ENCODE measurements at regions not wholly inside any gene's neighbourhood (a gene's known extent, or its start where the extent isn't known, plus 50 kb on each side); places are given as distances from the start of the nearest gene placed in this dataset.

- Mint-ChIP-seq H3K27ac (ENCODE audit: unreplicated experiment) (no peak overlapping the region), H3K4me3 (ENCODE audit: low read depth, unreplicated experiment) (no peak overlapping the region), H3K9me3 (ENCODE audit: low read depth, unreplicated experiment) (no peaks in the 10 kb centered on the region), H3K36me3 (ENCODE audit: insufficient read depth, unreplicated experiment) (no peaks in the 10 kb centered on the region), H3K27me3 (ENCODE audit: unreplicated experiment) (no peaks in the 10 kb centered on the region), H3K4me1 (ENCODE audit: low read depth, unreplicated experiment) (no peaks in the 10 kb centered on the region)
- BruUV-seq (replicated peaks) = no TSS peak
- intact Hi-C loops (cut with micrococcal nuclease; ENCODE audit: unreplicated experiment) = no loop called here
- CTCF ChIA-PET = no interaction called here
- no peak for DNase-seq
- TF ChIP-seq CTCF (IDR thresholded peaks at IDR 0.05; ENCODE audit: unreplicated experiment) = no peak
These were observed 137.5 kb downstream of the NR2F2 start for GRCh38 chr15:96468036-96468435.

- BruUV-seq (replicated peaks) = no TSS peak
- no peak for TF ChIP-seq CTCF (IDR thresholded peaks at IDR 0.05; ENCODE audit: unreplicated experiment)
These were observed 140.3 kb downstream of the NR2F2 start for GRCh38 chr15:96470681-96471310.

GRCh38 chr15:96472681-96473080 lies 142.2 kb downstream of the NR2F2 start:
- no peak for TF ChIP-seq CTCF (IDR thresholded peaks at IDR 0.05; ENCODE audit: unreplicated experiment)
- Mint-ChIP-seq H3K27ac (ENCODE audit: unreplicated experiment) (no peak overlapping the region), H3K36me3 (ENCODE audit: insufficient read depth, unreplicated experiment) (no peaks in the 10 kb centered on the region), H3K27me3 (ENCODE audit: unreplicated experiment) (no peaks in the 10 kb centered on the region), H3K4me3 (ENCODE audit: low read depth, unreplicated experiment) (no peak overlapping the region), H3K4me1 (ENCODE audit: low read depth, unreplicated experiment) (no peaks in the 10 kb centered on the region), H3K9me3 (ENCODE audit: low read depth, unreplicated experiment) (no peaks in the 10 kb centered on the region)
- CTCF ChIA-PET = interaction anchor here (0.7 kb wide), 2 partner anchors 20 to 51 kb away, joined by 3 to 4 read pairs; no protein-coding TSS in a partner anchor
- no peak for DNase-seq
- intact Hi-C loops (cut with micrococcal nuclease; ENCODE audit: unreplicated experiment) = no loop called here
- no TSS peak for BruUV-seq (replicated peaks)

More at GRCh38 chr15:96470681-96471310, 140.3 kb downstream of the NR2F2 start:
- Mint-ChIP-seq H3K36me3 (ENCODE audit: insufficient read depth, unreplicated experiment) (no peaks in the 10 kb centered on the region), H3K9me3 (ENCODE audit: low read depth, unreplicated experiment) (no peaks in the 10 kb centered on the region), H3K27ac (ENCODE audit: unreplicated experiment) (no peak overlapping the region), H3K27me3 (ENCODE audit: unreplicated experiment) (no peaks in the 10 kb centered on the region), H3K4me3 (ENCODE audit: low read depth, unreplicated experiment) (no peak overlapping the region), H3K4me1 (ENCODE audit: low read depth, unreplicated experiment) (no peaks in the 10 kb centered on the region)
- intact Hi-C loops (cut with micrococcal nuclease; ENCODE audit: unreplicated experiment) = no loop called here
- CTCF ChIA-PET = no interaction called here
- no peak for DNase-seq

- CTCF ChIA-PET = no interaction called here
- no peak for TF ChIP-seq CTCF (IDR thresholded peaks at IDR 0.05; ENCODE audit: unreplicated experiment)
- H3K27me3 Mint-ChIP-seq (ENCODE audit: unreplicated experiment) = no peaks in the 10 kb centered on the region
- H3K4me3 Mint-ChIP-seq (ENCODE audit: low read depth, unreplicated experiment) = no peak overlapping the region
- no peaks in the 10 kb centered on the region for H3K9me3 Mint-ChIP-seq (ENCODE audit: low read depth, unreplicated experiment)
- H3K27ac Mint-ChIP-seq (ENCODE audit: unreplicated experiment) = no peak overlapping the region
- DNase-seq = no peak
- H3K4me1 Mint-ChIP-seq (ENCODE audit: low read depth, unreplicated experiment) = no peaks in the 10 kb centered on the region
- BruUV-seq (replicated peaks) = no TSS peak
- intact Hi-C loops (cut with micrococcal nuclease; ENCODE audit: unreplicated experiment) = no loop called here
- no peaks in the 10 kb centered on the region for H3K36me3 Mint-ChIP-seq (ENCODE audit: insufficient read depth, unreplicated experiment)
These were observed 143.1 kb downstream of the NR2F2 start for GRCh38 chr15:96473556-96473955.

Measured in Calu3 (cell line).